ENCODE measurements at regions not wholly inside any gene's neighbourhood (a gene's known extent, or its start where the extent isn't known, plus 50 kb on each side); places are given as distances from the start of the nearest gene placed in this dataset.

DNA sequence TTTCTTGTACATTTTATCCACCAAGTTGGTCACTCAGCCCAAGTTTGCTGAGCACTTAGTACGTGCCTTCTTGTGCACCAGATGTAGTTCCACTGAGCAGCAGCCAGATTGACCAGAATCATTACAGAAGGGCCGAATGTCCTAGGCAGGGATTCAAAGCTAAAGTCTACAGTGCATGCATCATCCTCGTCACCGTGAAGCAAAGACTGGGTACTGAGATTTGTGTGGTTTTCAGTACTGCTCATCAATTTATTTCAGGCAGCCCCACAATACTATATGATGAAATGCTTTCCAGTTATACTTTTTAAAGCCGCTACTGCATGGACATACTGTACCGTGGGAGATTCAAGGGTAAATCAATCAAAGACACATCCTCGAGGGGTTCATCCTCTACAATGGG is 227.0 kb downstream of the ARRDC4 start:
- intact Hi-C loops (cut with micrococcal nuclease): no loop called here

- intact Hi-C loops (cut with micrococcal nuclease): no loop called here
These were observed 230.4 kb downstream of the ARRDC4 start for GRCh38 chr15:98190914-98191313.

DNA sequence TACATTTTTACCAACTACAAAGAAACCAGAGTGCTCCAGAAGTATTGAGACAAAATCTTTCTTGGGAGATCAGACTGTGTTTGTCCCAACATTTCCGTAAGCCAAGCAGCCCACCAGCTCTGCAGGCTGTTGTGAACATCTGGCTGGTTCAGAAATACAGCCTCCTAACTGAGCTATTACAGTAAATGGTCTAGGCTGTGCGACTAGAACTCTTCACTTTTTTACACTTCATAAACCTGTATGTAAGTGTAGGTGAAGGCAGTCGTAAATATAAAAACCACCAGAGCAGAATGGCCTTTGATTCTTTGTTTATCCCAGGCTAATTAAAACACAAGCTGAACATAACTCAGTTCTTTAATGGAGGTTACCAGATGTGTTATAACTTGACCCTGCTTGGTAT is 235.3 kb downstream of the ARRDC4 start:
- intact Hi-C loops (cut with micrococcal nuclease): no loop called here

- intact Hi-C loops (cut with micrococcal nuclease): no loop called here
These were observed 235.9 kb downstream of the ARRDC4 start for GRCh38 chr15:98196371-98196770.

DNA sequence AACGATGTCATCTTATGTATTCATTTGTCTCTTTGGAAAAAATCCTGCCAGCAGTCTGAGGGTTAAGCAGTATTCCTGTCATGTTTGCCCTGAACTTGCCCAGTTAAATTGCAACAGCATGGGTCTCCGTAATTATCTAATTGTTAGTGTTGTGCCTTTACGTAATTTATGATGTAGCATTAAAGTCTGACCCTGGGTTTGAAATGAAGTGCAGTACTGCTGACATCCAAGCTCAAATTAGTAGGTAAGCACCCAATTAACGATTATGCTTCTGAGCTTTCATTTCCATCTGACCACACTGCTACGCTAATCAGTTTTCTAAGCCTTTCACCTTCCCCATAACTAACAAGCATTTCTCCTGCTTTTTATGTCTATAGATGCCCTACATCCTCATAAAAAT is 241.8 kb downstream of the ARRDC4 start:
- intact Hi-C loops (cut with micrococcal nuclease): no loop called here

- intact Hi-C loops (cut with micrococcal nuclease): no loop called here
These were observed 243.6 kb downstream of the ARRDC4 start for GRCh38 chr15:98203872-98204660.

DNA sequence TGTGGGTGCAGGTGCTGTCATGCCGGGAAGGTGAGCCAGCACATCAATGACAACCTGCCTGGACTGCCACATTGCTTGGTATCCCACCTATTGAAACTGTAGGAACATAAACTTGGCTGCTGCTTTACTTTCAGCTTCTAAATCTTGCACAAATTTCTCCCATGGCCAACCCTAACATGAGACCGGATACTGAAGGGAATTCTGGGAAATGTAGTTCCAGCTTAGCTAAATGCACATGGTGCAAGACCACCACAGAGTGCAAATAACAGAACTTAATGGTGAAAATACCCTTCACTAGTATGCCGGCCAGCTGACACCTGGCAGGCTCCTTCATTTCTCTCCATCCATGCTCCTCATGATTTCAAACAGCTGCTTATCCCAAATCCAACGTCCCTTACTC is 247.4 kb downstream of the ARRDC4 start:
- intact Hi-C loops (cut with micrococcal nuclease): no loop called here

- intact Hi-C loops (cut with micrococcal nuclease): no loop called here
These were observed 253.0 kb downstream of the ARRDC4 start for GRCh38 chr15:98213346-98213979.

GRCh38 chr15:98216166-98216565 is 255.7 kb downstream of the ARRDC4 start:
- intact Hi-C loops (cut with micrococcal nuclease): no loop called here

GRCh38 chr15:98217356-98217755 is 256.9 kb downstream of the ARRDC4 start:
- intact Hi-C loops (cut with micrococcal nuclease): no loop called here

GRCh38 chr15:98221144-98221543 is 260.6 kb downstream of the ARRDC4 start:
- intact Hi-C loops (cut with micrococcal nuclease): no loop called here

GRCh38 chr15:98221577-98221976 is 261.1 kb downstream of the ARRDC4 start:
- intact Hi-C loops (cut with micrococcal nuclease): no loop called here

DNA sequence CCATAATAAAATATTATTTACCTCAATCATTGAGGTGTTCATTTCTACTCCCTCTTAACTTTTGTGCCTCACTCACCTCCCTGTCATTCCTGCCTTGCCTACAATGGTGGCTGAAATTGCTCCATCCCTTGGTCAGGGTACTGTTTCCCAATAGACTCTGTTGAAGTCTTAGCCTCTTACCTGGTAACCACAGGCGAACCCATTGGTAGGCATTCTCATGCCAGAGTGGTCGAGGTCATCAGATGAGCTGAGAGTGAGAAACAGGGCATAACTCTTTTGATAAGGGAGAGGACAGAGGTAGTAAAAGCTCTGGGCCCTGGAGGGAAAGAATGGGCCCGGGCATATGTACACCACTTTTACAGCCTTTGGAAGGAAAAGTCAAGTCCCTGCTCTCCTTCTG is 265.6 kb downstream of the ARRDC4 start:
- intact Hi-C loops (cut with micrococcal nuclease): no loop called here

DNA sequence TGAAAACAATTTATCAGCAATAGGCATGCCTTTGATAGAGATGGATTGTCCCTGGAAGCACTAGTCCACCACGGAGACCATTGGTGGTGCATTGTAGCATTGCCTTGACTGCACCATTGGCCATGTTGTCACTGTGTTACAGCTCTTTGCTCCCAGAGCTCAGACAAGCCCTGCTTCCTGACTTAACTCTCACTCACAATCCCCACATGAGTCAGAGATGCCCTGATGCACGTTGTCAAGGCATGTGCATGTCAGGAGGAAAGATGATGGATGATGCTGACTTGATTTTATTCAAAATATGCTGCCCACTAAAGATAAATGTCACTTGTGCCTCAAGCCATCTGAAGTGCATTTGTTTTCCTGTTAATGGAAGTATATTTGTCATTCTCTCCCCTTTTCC is 266.1 kb downstream of the ARRDC4 start:
- intact Hi-C loops (cut with micrococcal nuclease): no loop called here

GRCh38 chr15:98228846-98229245 is 268.3 kb downstream of the ARRDC4 start:
- intact Hi-C loops (cut with micrococcal nuclease): no loop called here

DNA sequence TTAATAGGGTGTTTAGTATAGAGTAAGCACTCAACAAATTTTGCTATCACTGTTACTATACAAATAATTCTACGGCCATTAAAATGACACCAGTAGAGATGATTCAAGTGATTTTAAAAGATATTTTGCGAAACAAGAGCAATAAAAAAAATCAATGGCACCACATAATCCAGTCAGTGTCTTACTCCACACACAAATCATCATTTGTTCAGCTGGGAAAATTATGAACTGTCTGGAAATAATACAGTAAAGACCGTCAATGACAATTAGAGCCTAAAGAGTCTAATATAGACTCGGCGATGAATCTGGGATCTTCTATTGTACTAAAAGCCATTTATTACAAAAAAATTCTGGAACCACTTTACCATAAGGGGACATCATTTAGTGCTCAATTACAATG is 270.5 kb downstream of the ARRDC4 start:
- intact Hi-C loops (cut with micrococcal nuclease): no loop called here

DNA sequence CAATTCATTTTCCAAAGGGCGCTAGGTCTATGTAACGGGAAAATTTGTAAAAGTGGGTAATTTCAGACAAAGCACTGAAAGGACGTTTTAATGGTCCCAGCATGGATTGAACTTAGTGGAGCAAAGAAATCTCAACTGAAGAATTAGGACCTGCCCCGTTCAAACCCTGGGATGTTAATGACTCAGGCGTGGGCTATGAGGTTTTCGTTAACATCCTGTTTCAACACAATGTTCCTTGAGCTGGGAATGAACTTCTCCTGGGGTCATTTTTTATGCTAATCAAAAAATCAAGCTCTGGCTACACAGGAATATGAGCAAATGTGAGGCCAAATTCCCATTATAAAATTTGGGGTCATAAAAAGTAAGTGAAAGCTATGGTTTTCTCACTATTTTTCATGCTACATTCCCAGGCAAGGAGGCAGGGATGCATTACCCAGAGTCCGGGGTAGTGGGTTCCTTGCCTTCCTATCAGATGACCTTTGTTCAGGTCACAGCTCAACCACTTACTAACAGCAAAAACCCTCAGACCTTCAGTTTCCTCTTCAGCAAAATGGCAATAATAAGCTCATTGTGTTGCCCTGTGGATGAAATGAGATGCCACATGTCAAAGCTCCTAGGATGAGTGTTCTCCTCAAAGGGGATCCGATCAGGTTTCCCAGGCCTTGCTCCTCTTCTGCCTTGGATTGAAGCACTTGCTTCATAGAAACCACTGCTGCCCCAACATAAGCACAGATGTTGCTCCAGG is 271.4 kb downstream of the ARRDC4 start:
- intact Hi-C loops (cut with micrococcal nuclease): no loop called here

DNA sequence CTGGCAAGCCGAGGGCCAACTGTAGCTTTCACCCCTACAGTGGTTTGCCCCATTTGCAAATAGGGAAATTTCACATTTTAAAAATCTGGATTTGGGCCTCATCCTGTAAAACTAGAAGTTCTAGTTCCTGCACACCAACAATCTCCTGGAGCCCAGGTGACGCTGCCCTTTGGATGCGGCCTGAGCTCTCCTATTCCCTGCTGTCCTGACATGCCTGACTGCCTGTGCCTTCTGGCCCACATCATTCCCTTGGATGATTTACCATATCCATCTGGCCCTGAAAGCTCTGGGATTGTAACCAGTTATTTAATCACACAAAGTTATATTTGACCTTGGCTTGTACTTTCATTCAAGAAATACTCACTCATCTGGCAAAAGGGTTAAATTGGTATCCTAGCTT is 272.3 kb downstream of the ARRDC4 start:
- intact Hi-C loops (cut with micrococcal nuclease): no loop called here

DNA sequence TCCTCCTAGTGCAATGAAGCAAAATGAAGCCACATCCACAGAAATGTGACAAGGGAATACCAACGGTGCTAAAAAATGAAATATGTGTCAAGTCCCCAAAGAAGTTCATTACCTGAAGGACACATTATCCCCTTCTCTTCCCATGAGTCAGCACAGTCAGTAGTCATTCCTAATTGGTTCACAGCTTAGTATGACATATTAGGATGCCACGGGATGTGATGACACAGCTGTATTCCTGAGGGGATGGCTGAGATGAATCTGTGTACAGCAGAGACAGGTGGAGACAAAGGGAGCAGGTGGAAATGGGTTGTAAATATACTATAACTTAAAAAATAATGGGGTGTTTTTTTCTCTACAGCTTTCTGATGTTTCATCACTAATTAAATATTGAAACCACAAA is 273.4 kb downstream of the ARRDC4 start:
- intact Hi-C loops (cut with micrococcal nuclease): no loop called here

DNA sequence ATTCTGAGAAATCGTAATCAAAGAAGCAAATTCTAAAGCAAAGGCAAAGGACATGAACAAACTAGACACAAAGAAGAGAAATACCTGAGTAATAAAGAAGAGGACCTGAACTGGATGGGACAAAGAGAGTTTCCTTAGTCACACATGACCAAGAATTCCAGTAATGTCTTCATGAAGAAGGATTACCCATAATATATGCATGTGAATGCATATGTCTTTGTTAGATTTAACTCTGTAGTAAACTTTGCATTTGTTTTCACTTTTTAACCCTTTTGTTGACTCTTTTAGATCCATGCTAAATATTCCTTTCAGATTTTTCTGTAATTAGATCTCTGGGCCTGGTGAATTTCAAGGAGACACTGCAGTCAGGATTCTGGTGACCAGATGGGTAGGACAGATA is 279.8 kb downstream of the ARRDC4 start:
- intact Hi-C loops (cut with micrococcal nuclease): no loop called here

DNA sequence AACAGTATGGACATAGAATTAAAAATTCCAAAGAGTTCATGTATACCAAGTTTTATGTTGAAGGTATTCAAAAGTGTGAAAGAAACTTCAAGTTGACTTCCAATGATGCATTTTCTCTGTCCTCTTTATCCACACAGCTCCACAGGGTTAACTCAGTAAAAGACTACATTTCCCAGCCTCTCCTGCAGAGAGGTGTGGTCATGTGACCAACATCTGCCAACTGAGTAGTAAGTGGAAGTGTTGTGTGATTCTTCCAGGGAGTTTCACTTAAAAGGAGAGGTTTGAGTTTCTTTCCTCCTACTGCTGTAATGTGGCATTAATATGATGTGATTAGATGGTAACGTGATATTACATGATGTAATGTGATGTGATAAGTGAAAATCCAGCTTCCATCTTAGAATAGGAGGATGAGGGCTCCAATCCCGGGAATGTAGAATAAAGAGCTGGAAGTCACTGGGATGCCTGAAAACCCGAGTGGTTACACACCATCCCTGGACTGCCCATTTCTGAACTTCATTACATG is 280.6 kb downstream of the ARRDC4 start:
- intact Hi-C loops (cut with micrococcal nuclease): no loop called here

- intact Hi-C loops (cut with micrococcal nuclease): no loop called here
These were observed 296.8 kb downstream of the ARRDC4 start for GRCh38 chr15:98257290-98257689.
